ENCODE measurements at regions not wholly inside any gene's neighbourhood (a gene's known extent, or its start where the extent isn't known, plus 50 kb on each side); places are given as distances from the start of the nearest gene placed in this dataset.

DNA sequence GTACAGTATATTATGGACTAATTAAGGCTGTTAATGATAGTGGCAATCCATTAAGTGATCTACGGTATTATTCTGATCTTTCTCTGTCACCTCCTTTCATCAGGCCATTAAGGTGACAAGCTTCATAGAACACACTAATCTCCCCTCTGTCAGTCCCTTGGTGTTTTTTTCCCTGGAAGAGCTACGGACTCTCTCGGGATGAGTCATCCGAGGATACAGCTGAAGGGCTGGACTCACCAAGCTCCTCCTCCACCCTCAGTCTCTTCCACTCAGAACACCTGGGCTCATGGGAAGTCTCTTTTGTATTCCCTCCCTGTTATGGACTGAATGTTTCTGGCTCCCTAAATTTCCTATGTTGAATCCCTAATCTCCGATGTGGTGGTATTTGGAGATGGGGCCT, 69.8 kb upstream of the PLXNA4 start:
- Histone ChIP-seq H3K27me3 (peaks cover 0 to 6% (median 0%) of the 10 kb centered on the region in 9 donors), H3K4me3 (no peak overlapping the region), H3K4me1 (no peaks in the 10 kb centered on the region), H3K27ac (no peak overlapping the region), H3K36me3 (no peaks in the 10 kb centered on the region), H3K9me3 (no peaks in the 10 kb centered on the region)
- 43 to 49% (median 47%) methylated on average over 5 of the region's 5 CpGs for WGBS, 4 donors
- intact Hi-C loops (cut with DNase I) = no loop called here
- no peak for DNase-seq
- TF ChIP-seq, protein P1, sequence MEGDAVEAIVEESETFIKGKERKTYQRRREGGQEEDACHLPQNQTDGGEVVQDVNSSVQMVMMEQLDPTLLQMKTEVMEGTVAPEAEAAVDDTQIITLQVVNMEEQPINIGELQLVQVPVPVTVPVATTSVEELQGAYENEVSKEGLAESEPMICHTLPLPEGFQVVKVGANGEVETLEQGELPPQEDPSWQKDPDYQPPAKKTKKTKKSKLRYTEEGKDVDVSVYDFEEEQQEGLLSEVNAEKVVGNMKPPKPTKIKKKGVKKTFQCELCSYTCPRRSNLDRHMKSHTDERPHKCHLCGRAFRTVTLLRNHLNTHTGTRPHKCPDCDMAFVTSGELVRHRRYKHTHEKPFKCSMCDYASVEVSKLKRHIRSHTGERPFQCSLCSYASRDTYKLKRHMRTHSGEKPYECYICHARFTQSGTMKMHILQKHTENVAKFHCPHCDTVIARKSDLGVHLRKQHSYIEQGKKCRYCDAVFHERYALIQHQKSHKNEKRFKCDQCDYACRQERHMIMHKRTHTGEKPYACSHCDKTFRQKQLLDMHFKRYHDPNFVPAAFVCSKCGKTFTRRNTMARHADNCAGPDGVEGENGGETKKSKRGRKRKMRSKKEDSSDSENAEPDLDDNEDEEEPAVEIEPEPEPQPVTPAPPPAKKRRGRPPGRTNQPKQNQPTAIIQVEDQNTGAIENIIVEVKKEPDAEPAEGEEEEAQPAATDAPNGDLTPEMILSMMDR (IDR thresholded peaks at IDR 0.05) = no peak
- no peak for TF ChIP-seq POLR2A (IDR thresholded peaks at IDR 0.05)
- no peak for ATAC-seq

DNA sequence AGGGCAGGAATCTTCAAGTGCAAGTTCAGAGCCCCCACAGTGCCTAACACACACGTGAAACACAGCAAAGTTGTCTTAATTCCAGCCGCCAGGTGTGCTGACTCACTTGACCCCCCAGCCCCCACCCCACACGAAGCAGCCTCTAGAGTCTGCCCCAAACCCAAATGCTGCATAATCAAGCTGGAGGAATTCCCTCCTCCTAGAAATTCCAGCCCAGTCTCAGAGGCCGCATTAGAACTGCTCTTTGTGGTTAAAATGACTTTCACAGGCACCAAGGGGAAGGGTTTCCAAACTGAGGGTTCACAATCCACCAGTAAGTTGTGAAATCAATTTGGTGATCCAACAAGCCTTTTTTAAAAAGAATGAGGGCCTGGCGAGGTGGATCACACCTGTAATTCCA, 67.0 kb upstream of the PLXNA4 start:
- H3K36me3 ChIP-seq = no peaks in the 10 kb centered on the region
- H3K4me1 ChIP-seq = no peaks in the 10 kb centered on the region
- DNase-seq (no peak), ATAC-seq (no peak)
- H3K27ac ChIP-seq = no peak overlapping the region
- H3K27me3 ChIP-seq = peaks cover 0 to 6% (median 0%) of the 10 kb centered on the region in 9 donors
- no peaks in the 10 kb centered on the region for H3K9me3 ChIP-seq
- H3K4me3 ChIP-seq = no peak overlapping the region
- TF ChIP-seq, protein P1 (IDR thresholded peaks at IDR 0.05) = no peak
- no peak for TF ChIP-seq POLR2A (IDR thresholded peaks at IDR 0.05)
- WGBS, 4 donors = 76 to 80% (median 78%) methylated on average over 5 of the region's 5 CpGs
- intact Hi-C loops (cut with DNase I) = no loop called here

DNA sequence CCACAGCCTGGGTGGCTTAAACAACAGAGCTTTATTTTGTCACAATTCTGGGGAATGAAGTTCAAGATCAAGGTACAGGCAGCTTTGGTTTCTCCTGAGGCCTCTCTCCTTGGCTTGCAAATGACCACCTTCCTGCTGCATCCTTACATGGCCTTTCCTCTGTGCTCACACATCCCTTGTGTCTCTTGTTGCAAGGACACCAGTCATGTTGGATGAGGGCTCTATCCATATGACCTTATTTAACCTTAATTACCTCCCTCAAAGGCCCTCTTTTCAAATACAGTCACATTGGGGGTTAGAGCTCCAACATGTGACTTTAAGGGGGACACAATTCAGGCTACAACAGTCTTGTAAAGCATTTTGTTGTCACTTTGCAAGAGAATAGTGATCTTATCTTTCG, 65.0 kb upstream of the PLXNA4 start:
- Histone ChIP-seq H3K4me3 (no peak overlapping the region), H3K4me1 (no peaks in the 10 kb centered on the region), H3K27me3 (peaks cover 0 to 6% (median 0%) of the 10 kb centered on the region in 9 donors), H3K9me3 (no peaks in the 10 kb centered on the region), H3K27ac (no peak overlapping the region), H3K36me3 (no peaks in the 10 kb centered on the region)
- intact Hi-C loops (cut with DNase I) = no loop called here
- DNase-seq = no peak
- TF ChIP-seq, protein P1 (IDR thresholded peaks at IDR 0.05) = no peak
- no peak for TF ChIP-seq POLR2A (IDR thresholded peaks at IDR 0.05)
- WGBS, 4 donors = 95 to 100% (median 99%) methylated on average over 1 of the region's 1 CpG
- no peak for ATAC-seq

DNA sequence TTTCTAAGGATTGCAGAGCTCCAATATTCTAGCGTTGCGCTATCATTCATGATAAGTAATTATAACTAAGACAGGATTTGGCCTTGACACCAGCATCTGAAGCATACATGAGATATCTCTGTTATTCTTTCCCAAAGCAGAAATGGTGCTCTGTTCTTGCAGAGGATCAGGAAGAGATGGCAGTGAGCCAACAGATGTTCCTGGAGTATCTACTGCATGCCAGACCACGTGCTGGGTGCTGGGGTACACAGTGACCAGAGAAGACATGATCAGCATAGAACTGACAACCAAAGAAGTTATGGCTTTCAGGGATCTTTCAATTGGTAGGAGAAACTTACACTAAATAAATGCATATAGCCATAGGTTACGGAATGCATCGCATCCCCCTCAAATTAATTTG, 63.7 kb upstream of the PLXNA4 start:
- H3K27me3 ChIP-seq = peaks cover 0 to 6% (median 0%) of the 10 kb centered on the region in 9 donors
- no peak overlapping the region for H3K27ac ChIP-seq
- no peak for TF ChIP-seq POLR2A (IDR thresholded peaks at IDR 0.05)
- TF ChIP-seq, protein P1 (IDR thresholded peaks at IDR 0.05) = no peak
- ATAC-seq = no peak
- no peak overlapping the region for H3K4me3 ChIP-seq
- 64 to 75% (median 73%) methylated on average over 5 of the region's 5 CpGs for whole genome bisulfite sequencing, 4 donors
- intact Hi-C loops (cut with DNase I) = no loop called here
- DNase-seq = no peak
- H3K4me1 ChIP-seq = no peaks in the 10 kb centered on the region
- no peaks in the 10 kb centered on the region for H3K36me3 ChIP-seq
- H3K9me3 ChIP-seq = no peaks in the 10 kb centered on the region

All from heart left ventricle (tissue), 16 donors.